KOPT-K1 (cell line): ENCODE measurements at regions not wholly inside any gene's neighbourhood (a gene's known extent, or its start where the extent isn't known, plus 50 kb on each side); places are given as distances from the start of the nearest gene placed in this dataset.
"Not testable (repeated sequence)": the region's sequence is repeated elsewhere in the genome, so short reads cannot be mapped to it uniquely, and the experiment has no call there.

Experiments used
- H3K27ac ChIP-seq: fragments of 200-600 bp; sonication (generic); 2 replicates; pipeline ENCODE4 v1.5.1; 2016; ENCODE audit warnings: antibody characterized with exemption, mild to moderate bottlenecking, low read depth, low read length; ENCODE audit not compliant: poor library complexity, severe bottlenecking
- H3K36me3 ChIP-seq: fragments of 200-600 bp; sonication (generic); 2 replicates; pipeline ENCODE4 v1.5.1; 2017; ENCODE audit warnings: antibody characterized with exemption, mild to moderate bottlenecking, low read length, moderate library complexity; ENCODE audit not compliant: insufficient read depth
- H3K9me3 ChIP-seq: fragments of 200-600 bp; sonication (generic); 2 replicates; pipeline ENCODE4 v1.5.1; 2017; ENCODE audit warnings: antibody characterized with exemption, low read length, mild to moderate bottlenecking; ENCODE audit not compliant: insufficient read depth, poor library complexity, severe bottlenecking

- H3K27ac ChIP-seq, result no peak overlapping the region
- no peaks in the 10 kb centered on the region for H3K36me3 ChIP-seq
These were observed 155.6 kb upstream of the RFC3 start for GRCh38 chr13:33662392-33662791.

GRCh38 chr13:33665626-33666175, 152.2 kb upstream of the RFC3 start:
- H3K9me3 ChIP-seq, result no peaks in the 10 kb centered on the region
- H3K27ac ChIP-seq, result no peak overlapping the region

More at GRCh38 chr13:33662392-33662791, 155.6 kb upstream of the RFC3 start:
- H3K9me3 ChIP-seq, result no peaks in the 10 kb centered on the region

GRCh38 chr13:33671560-33671959, 146.4 kb upstream of the RFC3 start:
- Histone ChIP-seq H3K27ac (no peak overlapping the region), H3K9me3 (no peaks in the 10 kb centered on the region), H3K36me3 (no peaks in the 10 kb centered on the region)

More at GRCh38 chr13:33665626-33666175, 152.2 kb upstream of the RFC3 start:
- no peaks in the 10 kb centered on the region for H3K36me3 ChIP-seq

- not testable (repeated sequence) for H3K9me3 ChIP-seq, H3K36me3 ChIP-seq
These were observed 145.9 kb upstream of the RFC3 start for GRCh38 chr13:33672022-33672421.

GRCh38 chr13:33676045-33676989, 141.6 kb upstream of the RFC3 start:
- Histone ChIP-seq H3K36me3 (no peaks in the 10 kb centered on the region), H3K9me3 (no peaks in the 10 kb centered on the region), H3K27ac (no peak overlapping the region)

More at GRCh38 chr13:33672022-33672421, 145.9 kb upstream of the RFC3 start:
- H3K27ac ChIP-seq, result not testable (repeated sequence)

- Histone ChIP-seq H3K9me3 (no peaks in the 10 kb centered on the region), H3K36me3 (no peaks in the 10 kb centered on the region), H3K27ac (no peak overlapping the region)
These were observed 140.7 kb upstream of the RFC3 start for GRCh38 chr13:33677215-33677614.

GRCh38 chr13:33678084-33678483, 139.9 kb upstream of the RFC3 start:
- no peaks in the 10 kb centered on the region for H3K9me3 ChIP-seq
- no peak overlapping the region for H3K27ac ChIP-seq
- no peaks in the 10 kb centered on the region for H3K36me3 ChIP-seq

GRCh38 chr13:33678906-33679657, 138.9 kb upstream of the RFC3 start:
- Histone ChIP-seq H3K27ac (no peak overlapping the region), H3K36me3 (no peaks in the 10 kb centered on the region), H3K9me3 (no peaks in the 10 kb centered on the region)

GRCh38 chr13:33679658-33680012, 138.3 kb upstream of the RFC3 start:
- H3K27ac ChIP-seq, result no peak overlapping the region
- no peaks in the 10 kb centered on the region for H3K36me3 ChIP-seq
- no peaks in the 10 kb centered on the region for H3K9me3 ChIP-seq

GRCh38 chr13:33682020-33682564, 135.9 kb upstream of the RFC3 start:
- no peaks in the 10 kb centered on the region for H3K9me3 ChIP-seq
- no peak overlapping the region for H3K27ac ChIP-seq
- no peaks in the 10 kb centered on the region for H3K36me3 ChIP-seq

- not testable (repeated sequence) for H3K27ac ChIP-seq, H3K9me3 ChIP-seq, H3K36me3 ChIP-seq
These were observed 135.3 kb upstream of the RFC3 start for GRCh38 chr13:33682646-33683045.

- Histone ChIP-seq H3K36me3 (no peaks in the 10 kb centered on the region), H3K9me3 (no peaks in the 10 kb centered on the region), H3K27ac (no peak overlapping the region)
These were observed 134.6 kb upstream of the RFC3 start for GRCh38 chr13:33683376-33683775.

- Histone ChIP-seq H3K9me3 (no peaks in the 10 kb centered on the region), H3K36me3 (no peaks in the 10 kb centered on the region), H3K27ac (no peak overlapping the region)
These were observed 133.1 kb upstream of the RFC3 start for GRCh38 chr13:33684874-33685273.

GRCh38 chr13:33686772-33687480, 131.0 kb upstream of the RFC3 start:
- Histone ChIP-seq H3K27ac (no peak overlapping the region), H3K9me3 (no peaks in the 10 kb centered on the region), H3K36me3 (no peaks in the 10 kb centered on the region)
